T-helper 22 cell (primary cell): ENCODE measurements at regions not wholly inside any gene's neighbourhood (a gene's known extent, or its start where the extent isn't known, plus 50 kb on each side); places are given as distances from the start of the nearest gene placed in this dataset.

Experiments
- DNase-seq: peaks from one replicate; pipeline ENCODE4 v3.0.0-alpha.2; 2020; ENCODE audit warnings: low read depth

DNA sequence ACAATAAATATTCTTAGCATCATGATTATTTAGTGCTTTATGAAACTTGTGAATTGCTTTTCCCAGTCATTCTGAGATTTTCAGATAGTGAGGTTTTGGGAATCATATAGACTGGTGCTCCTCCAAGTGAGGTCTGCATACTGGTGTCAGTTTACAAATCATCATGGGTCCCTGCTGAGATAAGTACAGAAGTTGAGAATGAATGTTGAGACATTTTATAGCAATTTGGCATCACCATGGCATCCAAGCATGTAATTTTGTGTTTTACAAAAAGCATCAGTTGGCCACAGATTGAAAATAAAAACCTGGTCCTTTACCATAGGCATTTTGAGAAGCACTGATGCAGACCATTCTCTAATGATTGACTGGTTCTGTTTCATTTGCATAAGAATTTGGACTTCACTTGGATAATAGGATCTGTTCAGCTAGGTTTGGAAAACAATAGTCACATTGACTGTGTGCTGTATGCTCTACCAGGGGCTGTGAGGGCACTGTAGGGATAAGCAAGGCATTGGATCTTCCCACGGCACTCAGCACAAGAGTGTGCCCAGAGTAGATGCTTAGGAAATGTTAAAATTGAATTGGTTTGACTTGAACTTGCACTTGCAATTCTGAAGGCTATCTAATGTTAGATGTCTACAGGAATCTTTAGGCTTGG lies 79.0 kb upstream of the JUN start:
- DNase-seq: no peak

- no peak for DNase-seq
Observed at GRCh38 chr1:58864654-58865053, 80.8 kb upstream of the JUN start.

- DNase-seq: no peak
Observed at GRCh38 chr1:58866578-58866977, 82.7 kb upstream of the JUN start.

DNA sequence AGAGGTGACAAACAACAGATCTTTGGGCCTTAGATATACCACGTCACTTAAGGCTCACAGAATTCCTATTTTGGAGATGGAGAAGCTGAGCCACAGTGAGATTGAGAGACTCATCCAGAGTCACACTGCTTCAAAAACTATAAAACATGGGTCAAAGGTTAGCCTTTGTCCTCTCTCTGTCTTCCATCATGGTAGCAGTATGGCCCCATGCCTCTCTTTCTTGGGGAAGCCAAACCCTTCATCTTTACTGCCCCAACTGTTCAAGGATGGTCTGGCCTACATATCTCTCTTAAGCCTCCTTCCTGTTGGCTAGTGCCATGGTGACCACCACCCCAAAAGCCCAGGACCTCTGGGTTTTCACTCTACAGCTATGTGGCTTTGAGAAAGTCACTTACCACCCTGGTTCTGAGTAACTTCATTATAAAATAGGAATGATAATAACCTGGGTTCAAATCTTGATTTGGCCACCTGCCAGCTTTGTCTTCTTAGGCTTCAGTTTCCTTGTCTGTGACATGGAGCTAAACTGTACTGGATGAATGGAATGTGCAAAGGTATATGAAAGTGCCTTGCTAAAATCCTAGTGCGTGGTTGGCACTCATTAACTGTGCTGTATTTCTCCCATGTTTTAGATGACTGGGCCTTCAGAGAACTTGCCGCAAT lies 85.9 kb upstream of the JUN start:
- no peak for DNase-seq

DNA sequence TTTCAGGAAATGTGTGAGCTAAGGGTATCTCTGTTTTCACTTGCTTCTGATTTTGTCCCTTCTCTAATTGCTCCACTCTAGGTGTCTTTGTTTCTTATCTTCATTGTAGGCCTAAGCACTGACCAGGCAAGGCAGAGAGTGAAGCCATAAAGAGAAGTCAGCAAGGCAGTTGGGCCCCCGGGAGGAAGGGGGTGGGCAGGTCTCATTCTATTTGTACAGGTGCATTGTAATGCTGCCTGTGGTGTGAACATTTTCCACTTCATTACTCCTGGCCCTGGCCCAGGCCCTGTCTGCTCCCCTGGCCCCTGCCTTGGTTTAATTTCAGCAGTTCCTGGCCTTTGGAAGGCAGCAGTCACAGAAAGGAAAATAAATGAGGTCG lies 86.4 kb upstream of the JUN start:
- no peak for DNase-seq

GRCh38 chr1:58874342-58874741 lies 90.5 kb upstream of the JUN start:
- no peak for DNase-seq

GRCh38 chr1:58874757-58875755 lies 91.2 kb upstream of the JUN start:
- DNase-seq: no peak

- DNase-seq: no peak
Observed at GRCh38 chr1:58879464-58879863, 95.6 kb upstream of the JUN start.

DNA sequence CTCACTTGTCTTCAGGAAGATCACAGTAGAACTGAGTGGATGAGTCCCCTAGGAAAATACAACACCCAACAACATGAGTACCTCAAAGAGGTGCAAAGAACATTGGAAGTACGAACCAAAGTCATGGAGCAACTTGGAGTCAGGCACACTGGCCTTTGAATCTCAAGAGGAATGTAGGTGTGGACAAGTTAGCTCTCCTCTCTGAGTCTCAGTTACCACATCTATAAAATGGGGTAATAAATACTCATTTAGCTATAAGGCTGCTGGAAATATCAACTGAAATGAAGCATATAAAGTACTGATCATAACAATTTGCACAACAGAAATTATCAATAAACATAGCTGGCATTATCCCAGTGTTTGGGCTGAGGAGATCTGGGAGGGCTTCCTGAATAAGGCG lies 96.7 kb upstream of the JUN start:
- no peak for DNase-seq

DNA sequence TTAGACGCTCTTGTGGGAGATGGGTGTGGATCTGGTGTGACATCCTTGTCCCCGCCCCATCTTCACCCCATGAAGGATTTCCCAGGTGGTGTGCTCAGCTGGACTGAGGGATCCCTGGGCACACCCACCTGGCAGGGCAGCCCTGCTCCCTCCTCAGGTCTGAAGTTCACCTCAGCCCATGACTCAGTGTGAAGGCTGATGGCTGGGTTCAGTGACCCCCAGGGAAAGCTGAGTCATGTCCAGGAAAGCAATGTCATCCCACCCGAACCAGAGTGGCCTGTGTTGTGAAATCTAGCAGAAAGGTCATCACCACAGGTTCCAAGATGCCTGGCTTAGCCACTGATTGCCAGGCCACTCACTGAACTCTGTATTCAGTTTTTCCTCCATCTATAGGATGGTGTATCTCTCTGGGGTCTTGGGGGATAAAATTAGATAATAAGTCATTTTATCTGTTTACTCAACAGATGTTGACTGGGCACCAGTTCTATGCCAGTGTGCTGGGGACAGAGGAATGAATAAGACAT lies 97.7 kb upstream of the JUN start:
- DNase-seq: no peak

- DNase-seq: no peak
Observed at GRCh38 chr1:58882322-58882948, 98.6 kb upstream of the JUN start.

DNA sequence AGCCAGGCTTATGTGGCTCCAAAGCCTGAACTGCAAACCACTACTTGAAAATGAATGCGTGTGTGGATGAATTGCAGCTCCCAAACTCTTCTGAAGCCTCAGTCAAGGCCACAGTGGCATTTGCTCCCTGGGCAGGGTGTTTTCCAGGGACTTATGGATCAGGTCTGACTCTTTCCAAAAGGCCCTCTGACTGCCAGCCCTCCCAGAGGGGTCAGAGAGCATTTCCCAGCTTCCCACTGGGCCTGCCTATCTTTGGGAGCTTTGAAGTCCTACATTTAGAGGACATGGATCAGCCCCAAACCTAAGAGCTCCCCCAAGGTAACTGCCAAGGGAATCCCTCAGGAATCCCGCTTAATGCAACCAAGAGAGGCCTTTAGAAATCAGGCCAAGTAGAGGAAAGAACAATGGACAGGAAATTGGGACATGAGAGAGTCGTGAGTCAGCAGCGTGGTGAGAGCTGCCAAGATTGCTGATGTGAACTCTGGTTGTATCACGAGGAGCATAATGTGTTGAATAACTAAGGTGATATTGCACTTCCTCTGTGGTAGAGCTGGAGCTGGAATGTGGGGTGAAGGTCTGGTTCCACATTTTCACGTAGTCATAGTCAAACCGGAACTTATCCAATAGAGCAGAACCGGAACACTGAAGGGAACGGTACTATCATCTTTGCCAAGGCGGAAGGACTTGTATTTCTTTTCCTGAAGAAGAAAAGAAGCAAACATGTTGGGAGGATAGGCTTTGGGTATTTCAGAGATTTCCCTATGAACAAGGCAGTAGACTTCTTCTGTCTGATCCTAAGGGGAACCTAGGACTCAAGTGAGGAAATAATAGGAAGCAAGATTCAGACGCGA lies 99.4 kb upstream of the JUN start:
- no peak for DNase-seq

GRCh38 chr1:58883888-58884482 lies 100.1 kb upstream of the JUN start:
- no peak for DNase-seq

DNA sequence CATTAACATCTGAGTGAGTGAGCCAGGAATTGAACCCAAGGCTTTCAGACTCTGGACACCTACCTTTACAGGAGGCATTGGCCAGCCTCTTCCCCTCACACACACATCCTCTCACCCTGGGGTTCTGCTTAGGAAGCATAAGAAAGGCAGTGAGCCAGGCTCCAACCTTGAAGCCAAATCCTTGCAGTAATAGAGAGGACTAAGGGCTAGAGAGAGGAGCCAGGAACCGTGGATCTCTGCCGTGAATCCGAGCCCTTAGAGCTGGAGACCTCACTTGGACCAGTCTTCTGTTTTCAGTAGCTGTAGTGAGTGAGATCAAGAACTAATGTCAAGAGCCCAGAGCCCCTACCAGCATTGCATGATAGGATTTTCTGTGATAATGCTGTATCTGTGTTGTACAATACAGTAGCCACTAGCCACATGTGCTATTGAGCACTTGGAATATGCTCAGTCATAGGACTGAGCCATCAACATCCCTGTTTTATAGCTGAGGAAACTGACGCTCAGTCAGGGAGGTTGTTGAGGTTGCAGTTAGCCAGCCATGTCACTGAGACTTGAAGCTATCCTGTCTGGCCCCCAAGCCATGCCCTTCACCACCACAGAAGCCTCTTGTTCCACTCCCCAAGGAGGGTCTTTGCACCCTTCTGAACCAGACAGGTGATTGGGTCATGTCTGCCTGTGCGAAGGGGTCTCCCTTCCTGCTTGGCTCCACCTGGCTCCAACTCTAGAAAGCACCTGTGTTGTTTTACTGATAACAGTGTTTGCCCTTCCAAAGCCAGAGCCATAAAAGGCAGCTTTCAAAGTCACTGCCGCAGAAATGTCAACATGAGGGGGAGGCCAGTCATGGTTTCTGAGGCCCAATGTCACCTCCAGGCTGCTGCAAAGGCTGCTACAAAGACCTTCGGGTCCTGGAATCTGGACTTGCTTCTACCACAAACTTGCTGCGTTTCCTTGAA lies 101.1 kb upstream of the JUN start:
- no peak for DNase-seq

DNA sequence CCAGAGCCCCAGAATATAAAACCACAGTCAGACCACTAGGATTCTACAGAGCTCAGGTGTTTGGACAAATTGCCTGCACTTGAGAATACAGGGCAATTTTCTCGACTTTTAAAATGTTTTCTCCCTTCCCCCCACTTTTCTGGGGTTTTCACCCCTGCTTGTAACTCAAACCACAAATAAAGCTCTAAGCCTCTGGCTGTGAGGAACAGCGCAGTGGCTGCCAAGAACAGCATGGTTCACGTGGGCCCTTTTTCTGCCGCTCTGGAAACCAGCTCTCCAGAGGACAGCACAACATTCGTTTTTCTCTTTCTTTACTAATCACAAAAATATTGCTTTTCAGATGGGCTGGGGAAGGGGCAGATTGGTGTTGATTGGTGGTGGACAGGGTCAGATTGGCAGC lies 102.2 kb upstream of the JUN start:
- DNase-seq: no peak

GRCh38 chr1:58886611-58887010 lies 102.8 kb upstream of the JUN start:
- no peak for DNase-seq

DNA sequence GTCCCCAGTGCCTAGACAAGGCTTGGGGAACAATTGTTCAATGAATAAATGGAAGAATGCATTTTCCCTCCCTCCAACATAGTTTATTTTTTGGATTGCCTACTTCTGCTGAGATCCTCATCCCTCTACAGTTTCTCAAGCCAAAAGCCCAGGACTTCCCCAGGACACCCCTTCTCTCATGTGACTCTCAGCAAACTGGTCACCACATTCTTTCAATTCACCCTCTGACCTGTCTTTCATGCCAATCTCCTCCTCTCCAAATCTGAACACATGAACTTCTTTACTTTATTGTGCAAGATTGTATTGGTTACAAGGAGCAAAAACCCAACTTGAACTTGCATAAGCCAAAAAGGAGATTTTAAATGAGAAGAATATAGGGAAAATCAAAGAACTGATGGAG lies 103.2 kb upstream of the JUN start:
- DNase-seq: no peak

DNA sequence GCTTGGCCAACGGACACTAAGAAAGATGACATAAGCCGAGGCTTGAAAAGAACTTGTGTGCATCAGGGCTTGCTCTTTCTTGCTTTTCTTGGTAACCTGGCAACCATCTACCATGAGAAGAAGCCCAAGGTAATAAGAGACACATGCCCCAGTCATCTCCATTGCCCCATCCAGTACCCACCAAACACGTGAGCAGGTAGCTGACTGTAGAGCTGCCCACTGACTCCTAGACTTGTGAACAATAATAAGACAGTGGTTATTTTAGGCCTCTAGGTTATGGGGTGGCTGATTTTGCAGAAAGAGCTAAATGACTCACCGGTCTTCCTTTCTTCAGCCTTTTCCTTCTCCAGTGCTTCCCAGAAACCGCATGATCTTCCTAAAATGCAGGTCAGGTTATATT lies 105.0 kb upstream of the JUN start:
- DNase-seq: no peak

DNA sequence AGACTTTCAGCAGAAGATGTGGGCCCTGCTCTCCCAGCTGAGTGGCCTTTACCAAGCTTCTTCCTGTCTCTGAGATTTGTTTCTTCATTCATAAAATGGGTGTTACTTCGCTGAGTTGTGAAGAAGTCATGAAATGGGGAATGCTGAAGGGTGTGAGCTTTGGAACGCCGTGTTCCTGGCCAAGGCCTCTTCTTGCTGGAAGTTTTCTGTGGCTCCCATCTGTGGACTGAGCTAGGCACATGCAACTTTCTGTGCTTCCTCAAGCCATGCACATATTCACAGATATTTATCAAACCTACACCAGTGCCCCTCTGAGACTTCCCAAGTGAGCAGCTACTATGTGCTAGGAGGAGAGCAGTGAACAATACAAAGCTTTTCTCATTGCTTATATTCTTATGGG lies 106.3 kb upstream of the JUN start:
- DNase-seq: no peak

DNA sequence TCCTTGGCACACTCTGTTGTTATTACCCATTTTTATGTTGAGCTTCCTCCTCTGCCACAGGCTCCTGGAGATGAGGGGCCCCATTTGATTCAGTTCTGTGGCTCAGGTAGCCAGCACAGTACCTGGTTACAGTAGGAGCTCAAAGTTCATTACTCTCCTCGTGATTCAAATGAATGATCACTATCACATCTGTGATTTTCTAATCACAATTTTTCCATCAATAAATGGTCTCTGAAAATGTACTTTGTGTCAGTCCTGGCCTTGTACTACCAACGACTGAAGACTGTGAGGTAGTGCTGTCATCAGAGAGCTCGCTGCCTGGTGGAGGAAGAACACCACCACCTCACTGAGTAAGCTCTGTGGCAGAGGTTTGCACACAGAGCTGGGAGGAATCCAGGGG lies 106.8 kb upstream of the JUN start:
- no peak for DNase-seq
